H1 (cell line): ENCODE measurements at regions not wholly inside any gene's neighbourhood (a gene's known extent, or its start where the extent isn't known, plus 50 kb on each side); places are given as distances from the start of the nearest gene placed in this dataset.

Experiments
- CTCF ChIA-PET: fragments of 300-600 bp; sonication (Branson Sonifier 250); formaldehyde crosslinking; loops from one replicate; lab custom pipeline; 2021; ENCODE audit not compliant: partially characterized antibody; lab: Charles Lee
- POLR2A ChIA-PET: fragments of 300-600 bp; sonication (Branson Sonifier 250); formaldehyde crosslinking; loops from one replicate; lab custom pipeline; 2021; ENCODE audit warnings: inconsistent platforms; ENCODE audit not compliant: partially characterized antibody; lab: Charles Lee
- DNase-seq, 2 experiments: peaks; one replicate each; pipeline versions ENCODE4 v3.0.0 to v3.0.0-alpha.2; 2010 to 2022; ENCODE audit warnings: low spot score in 2 of 2, low read depth in 1 of 2, mixed read lengths in 1 of 2
- FAIRE-seq: peaks from 2 replicates; lab custom pipeline; 2011; peaks lifted over from hg19 to GRCh38; lab: Jason Lieb, UNC
- H2AFZ ChIP-seq: 2 replicates; pipeline ENCODE4 v1.8.1; 2012; ENCODE audit warnings: low read length, inconsistent platforms
- H2AK5ac ChIP-seq: 2 replicates; pipeline ENCODE4 v1.6.1; 2013; ENCODE audit warnings: low read depth, low read length
- H2BK120ac ChIP-seq: replicated peaks from 2 replicates; pipeline ENCODE3; 2013; ENCODE audit warnings: low read depth, low read length, inconsistent platforms
- H2BK12ac ChIP-seq: 2 replicates; pipeline ENCODE4 v1.6.1; 2013; ENCODE audit warnings: low read depth, low read length
- H2BK15ac ChIP-seq: 2 replicates; pipeline ENCODE4 v1.6.1; 2013; ENCODE audit warnings: low read length
- H2BK20ac ChIP-seq: 2 replicates; pipeline ENCODE4 v1.6.1; 2013; ENCODE audit warnings: low read length
- H2BK5ac ChIP-seq: 2 replicates; pipeline ENCODE4 v1.6.1; 2013; ENCODE audit warnings: low read depth, low read length
- H3K14ac ChIP-seq: 2 replicates; pipeline ENCODE4 v1.6.1; 2013; ENCODE audit warnings: inconsistent platforms; ENCODE audit not compliant: insufficient read length
- H3K18ac ChIP-seq: 2 replicates; pipeline ENCODE4 v1.6.1; 2013; ENCODE audit warnings: low read length; ENCODE audit errors: extremely low read depth
- H3K23ac ChIP-seq: 2 replicates; pipeline ENCODE4 v1.6.1; 2013; ENCODE audit warnings: inconsistent platforms; ENCODE audit not compliant: insufficient read length
- H3K23me2 ChIP-seq: 2 replicates; pipeline ENCODE4 v1.6.1; 2013; ENCODE audit warnings: low read depth, low read length
- H3K27ac ChIP-seq: 2 replicates; pipeline ENCODE4 v1.6.1; 2011; ENCODE audit warnings: low read depth, low read length, inconsistent platforms
- H3K27me3 ChIP-seq, 4 experiments: replicated peaks in 1 of 4; 1 replicate in 1 of 4; 2 replicates in 3 of 4; pipeline versions ENCODE4 v1.6.1 to v1.8.1; 2011 to 2013; ENCODE audit warnings: low read length in 3 of 4, mild to moderate bottlenecking in 3 of 4, inconsistent platforms in 2 of 4, mixed read lengths in 2 of 4, moderate library complexity in 1 of 4; ENCODE audit not compliant: control insufficient read depth in 3 of 4, insufficient read depth in 3 of 4; ENCODE audit errors: extremely low read depth in 1 of 4
- H3K36me3 ChIP-seq, 4 experiments: 2 replicates each; pipeline versions ENCODE4 v1.6.1 to v1.8.1; 2011 to 2013; ENCODE audit warnings: mild to moderate bottlenecking in 4 of 4, low read length in 3 of 4, moderate library complexity in 2 of 4, control low read depth in 1 of 4, inconsistent platforms in 1 of 4; ENCODE audit not compliant: insufficient read depth in 4 of 4, control insufficient read depth in 2 of 4
- H3K4ac ChIP-seq: replicated peaks from 2 replicates; pipeline ENCODE3; 2013; ENCODE audit warnings: low read length, low read depth, mixed read lengths, inconsistent platforms; ENCODE audit not compliant: insufficient read length
- H3K4me1 ChIP-seq, 4 experiments: replicated peaks in 1 of 4; 1 replicate in 1 of 4; 2 replicates in 3 of 4; pipeline versions ENCODE4 v1.6.1 to v1.8.1; 2011 to 2013; ENCODE audit warnings: low read length in 3 of 4, inconsistent platforms in 2 of 4, mixed read lengths in 1 of 4; ENCODE audit not compliant: insufficient read depth in 4 of 4, control insufficient read depth in 3 of 4
- H3K4me2 ChIP-seq, 2 experiments: 2 replicates each; pipeline versions ENCODE4 v1.6.1 to v1.8.1; 2011 to 2013; ENCODE audit warnings: low read depth in 2 of 2, low read length in 2 of 2, control low read depth in 1 of 2, inconsistent platforms in 1 of 2, mild to moderate bottlenecking in 1 of 2; ENCODE audit not compliant: insufficient read depth in 1 of 2
- H3K4me3 ChIP-seq, 4 experiments: fragments of 200-600, 300-600 bp in 1 of 4; sonication (generic), shearing (Covaris generic), sonication (Bioruptor Twin) in 1 of 4; 2 replicates each; pipeline versions ENCODE4 v1.5.1 to v1.8.1; 2011 to 2016; ENCODE audit warnings: low read length in 4 of 4, low read depth in 3 of 4, control low read depth in 2 of 4, inconsistent platforms in 2 of 4, mild to moderate bottlenecking in 2 of 4, mixed read lengths in 1 of 4, moderate library complexity in 1 of 4; ENCODE audit not compliant: insufficient read depth in 2 of 4; ENCODE audit errors: extremely low read depth in 1 of 4
- H3K56ac ChIP-seq: replicated peaks from 2 replicates; pipeline ENCODE3; 2013; ENCODE audit warnings: low read depth, mild to moderate bottlenecking, mixed read lengths, low read length, inconsistent platforms; ENCODE audit not compliant: insufficient read length
- H3K79me1 ChIP-seq: 2 replicates; pipeline ENCODE4 v1.6.1; 2013; ENCODE audit warnings: low read depth, low read length, control low read depth
- H3K79me2 ChIP-seq, 2 experiments: 2 replicates each; pipeline versions ENCODE4 v1.6.1 to v1.8.1; 2012 to 2013; ENCODE audit warnings: low read length in 2 of 2, mild to moderate bottlenecking in 2 of 2, inconsistent platforms in 1 of 2; ENCODE audit not compliant: insufficient read depth in 2 of 2, control insufficient read depth in 1 of 2
- H3K9ac ChIP-seq, 4 experiments: replicated peaks in 1 of 4; 1 replicate in 1 of 4; 2 replicates in 3 of 4; pipeline versions ENCODE4 v1.6.1 to v1.8.1; 2011 to 2013; ENCODE audit warnings: low read depth in 3 of 4, low read length in 3 of 4, control low read depth in 2 of 4, mild to moderate bottlenecking in 2 of 4, moderate library complexity in 2 of 4, inconsistent platforms in 1 of 4; ENCODE audit errors: extremely low read depth in 1 of 4
- H3K9me3 ChIP-seq, 2 experiments: 2 replicates each; pipeline versions ENCODE4 v1.6.1 to v1.8.1; 2012 to 2013; ENCODE audit warnings: mild to moderate bottlenecking in 2 of 2, moderate library complexity in 2 of 2, control low read depth in 1 of 2, inconsistent platforms in 1 of 2, low read depth in 1 of 2, low read length in 1 of 2, mixed read lengths in 1 of 2; ENCODE audit not compliant: insufficient read depth in 2 of 2
- H4K20me1 ChIP-seq, 2 experiments: replicated peaks in 1 of 2; 2 replicates each; pipeline versions ENCODE3 to v1.8.1; 2011 to 2013; ENCODE audit warnings: inconsistent platforms in 2 of 2, low read length in 2 of 2, mild to moderate bottlenecking in 1 of 2; ENCODE audit not compliant: insufficient read depth in 2 of 2, control insufficient read depth in 1 of 2
- H4K5ac ChIP-seq: 2 replicates; pipeline ENCODE4 v1.6.1; 2013; ENCODE audit warnings: low read length, low read depth, mixed read lengths, inconsistent platforms; ENCODE audit not compliant: insufficient read length
- H4K8ac ChIP-seq: 2 replicates; pipeline ENCODE4 v1.8.0; 2013; ENCODE audit warnings: mild to moderate bottlenecking, moderate library complexity, low read length, inconsistent platforms; ENCODE audit not compliant: insufficient read depth; ENCODE audit errors: extremely low read depth
- H4K91ac ChIP-seq: replicated peaks from 2 replicates; pipeline ENCODE3; 2013; ENCODE audit warnings: low read length, mixed read lengths, inconsistent platforms; ENCODE audit not compliant: insufficient read length
- CTBP2 ChIP-seq: IDR thresholded peaks from 2 replicates; pipeline ENCODE4 v1.7.0; 2011; ENCODE audit warnings: borderline replicate concordance, mild to moderate bottlenecking, moderate library complexity, mixed read lengths, low read length; ENCODE audit not compliant: insufficient read depth, insufficient read length
- KDM5A ChIP-seq: fragments of 200-600 bp; IDR thresholded peaks from 2 replicates; pipeline ENCODE4 v1.7.1; 2012; ENCODE audit warnings: mild to moderate bottlenecking, low read length, inconsistent platforms, mixed read lengths
- MAFK ChIP-seq: IDR thresholded peaks from 2 replicates; pipeline ENCODE4 v1.6.1; 2012; ENCODE audit warnings: low read depth, mild to moderate bottlenecking, improper control_type of control experiment, low read length
- MAX ChIP-seq: IDR thresholded peaks from 2 replicates; pipeline ENCODE4 v1.6.1; 2012; ENCODE audit warnings: inconsistent platforms
- POLR2AphosphoS5 ChIP-seq: IDR thresholded peaks from 2 replicates; pipeline ENCODE4 v1.6.1; 2011; ENCODE audit warnings: low read depth, low read length
- RXRA ChIP-seq: IDR thresholded peaks from 2 replicates; pipeline ENCODE4 v1.6.1; 2011; ENCODE audit warnings: low read depth, mild to moderate bottlenecking, low read length, moderate library complexity; ENCODE audit not compliant: insufficient read depth
- SIRT6 ChIP-seq: IDR thresholded peaks from one replicate; pipeline ENCODE4 v1.7.1; 2012; ENCODE audit warnings: low read length, inconsistent platforms
- SP1 ChIP-seq: IDR thresholded peaks from 2 replicates; pipeline ENCODE4 v1.6.1; 2011; ENCODE audit warnings: low read depth, low read length
- SUZ12 ChIP-seq: fragments of 200-600 bp; sonication (generic); IDR thresholded peaks from 2 replicates; pipeline ENCODE4 v1.6.1; 2012; ENCODE audit warnings: mild to moderate bottlenecking, inconsistent platforms, low read length, moderate library complexity, mixed read lengths
- WGBS, 2 experiments: shearing (Covaris generic) in 1 of 2; methylation state at CpG; one replicate each; pipeline versions ENCODE4 v1.1.6 to v1.1.7; 2013 to 2015; ENCODE audit warnings: low lambda C conversion rate in 2 of 2, mixed read lengths in 2 of 2, inconsistent platforms in 1 of 2, low coverage in 1 of 2, missing lambda C conversion rate in 1 of 2; ENCODE audit not compliant: insufficient replicate concordance in 2 of 2, insufficient coverage in 1 of 2, insufficient read length in 1 of 2; ENCODE audit errors: extremely low coverage in 1 of 2, missing lambda C conversion rate in 1 of 2; 5-methylcytosine and 5-hydroxymethylcytosine counted together

GRCh38 chr11:15769203-15769602 is 587.1 kb downstream of the SOX6 start:
- Histone ChIP-seq H3K79me1 (no peaks in the 10 kb centered on the region), H4K91ac (no peak overlapping the region), H3K4me2 (no peak overlapping the region), H2BK120ac (no peak overlapping the region), H3K4me3 (no peak overlapping the region), H4K8ac (no peak overlapping the region), H3K9ac (no peak overlapping the region), H3K27me3 (no peaks in the 10 kb centered on the region), H2BK5ac (no peak overlapping the region), H3K18ac (no peak overlapping the region), H2AK5ac (no peak overlapping the region), H2BK20ac (no peak overlapping the region), H3K79me2 (no peaks in the 10 kb centered on the region), H3K14ac (no peak overlapping the region), H3K56ac (no peak overlapping the region), H3K4ac (no peak overlapping the region), H3K27ac (no peak overlapping the region), H3K36me3 (no peaks in the 10 kb centered on the region), H2BK15ac (no peak overlapping the region), H4K5ac (no peak overlapping the region), H3K9me3 (no peaks in the 10 kb centered on the region), H3K23ac (no peak overlapping the region), H2BK12ac (no peak overlapping the region), H3K23me2 (no peaks in the 10 kb centered on the region), H4K20me1 (no peaks in the 10 kb centered on the region), H2AFZ (no peak overlapping the region), H3K4me1 (peaks cover 0 to 5% (median 1%) of the 10 kb centered on the region in 4 experiments; a peak in 2 of 7 replicates)
- FAIRE-seq = no peak
- 92% methylated on average over 3 of the region's 3 CpGs; no CpG with 5 or more reads in 1 of the 2 experiments for WGBS, 2 experiments
- ChIA-PET POLR2A (no interaction called here), CTCF (interaction anchor here (0.9 to 1.5 kb wide), 4 partner anchors 8 to 839 kb away, joined by 3 to 4 read pairs (median 4); no protein-coding TSS in a partner anchor)
- no peak for DNase-seq
- no peak for TF ChIP-seq CTBP2
- TF ChIP-seq SIRT6 = no peak
- TF ChIP-seq POLR2AphosphoS5 = no peak
- no peak for TF ChIP-seq SUZ12
- TF ChIP-seq RXRA = no peak
- no peak for TF ChIP-seq MAX
- no peak for TF ChIP-seq MAFK
- TF ChIP-seq SP1 = no peak
- no peak for TF ChIP-seq KDM5A
